ENCODE measurements at regions not wholly inside any gene's neighbourhood (a gene's known extent, or its start where the extent isn't known, plus 50 kb on each side); places are given as distances from the start of the nearest gene placed in this dataset.

GRCh38 chr1:82299056-82299455 is 498.3 kb downstream of the ADGRL2 start:
- TF ChIP-seq EZH2 (IDR thresholded peaks at IDR 0.05; ENCODE audit: borderline replicate concordance, low read depth, low read length, poor library complexity, severe bottlenecking) (no peak), CTCF (conservative IDR thresholded peaks at IDR 0.05; ENCODE audit: low read depth, low read length) (no peak)

Measured in A673 (cell line).